ENCODE measurements at regions not wholly inside any gene's neighbourhood (a gene's known extent, or its start where the extent isn't known, plus 50 kb on each side); places are given as distances from the start of the nearest gene placed in this dataset.

- TF ChIP-seq TAF1 (IDR thresholded peaks at IDR 0.05; ENCODE audit: low read depth), result no peak
- TF ChIP-seq EP300 (IDR thresholded peaks at IDR 0.05; ENCODE audit: borderline replicate concordance), result no peak
- no peak for TF ChIP-seq REST (IDR thresholded peaks at IDR 0.05; ENCODE audit: low read depth)
- no peak for TF ChIP-seq EGR1 (IDR thresholded peaks at IDR 0.05)
- TF ChIP-seq ZBTB7A (IDR thresholded peaks at IDR 0.05; ENCODE audit: low read depth), result no peak
- TF ChIP-seq FOXM1 (IDR thresholded peaks at IDR 0.05; ENCODE audit: borderline replicate concordance, low read depth), result no peak
- no peak for TF ChIP-seq CREB1 (IDR thresholded peaks at IDR 0.05; ENCODE audit: low read depth)
- TF ChIP-seq YY1 (IDR thresholded peaks at IDR 0.05; ENCODE audit: low read depth), result no peak
- no peak for TF ChIP-seq CEBPB (IDR thresholded peaks at IDR 0.05)
- no peak for TF ChIP-seq USF1 (IDR thresholded peaks at IDR 0.05)
Measured at GRCh38 chr1:163807331-163808049, 485.7 kb downstream of the NUF2 start.

DNA sequence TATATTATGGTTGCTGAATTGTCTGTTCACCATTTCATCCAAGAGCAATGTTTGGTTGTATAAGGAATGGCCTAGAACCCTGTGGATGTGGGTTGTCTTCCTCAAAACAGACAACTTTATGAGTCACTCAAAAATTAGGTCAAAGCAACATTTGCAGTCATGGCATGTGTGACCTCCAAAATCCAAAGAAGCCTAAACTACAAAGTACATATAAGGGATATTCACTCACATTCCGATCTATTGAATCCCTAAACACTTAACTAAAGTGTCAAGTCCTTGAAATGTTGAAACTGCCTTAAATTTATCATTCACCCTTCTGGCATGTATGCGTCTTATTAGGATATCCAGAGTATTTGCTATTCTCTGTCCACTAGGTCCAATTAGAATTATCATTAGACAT is 491.5 kb downstream of the NUF2 start:
- TF ChIP-seq ZBTB7A (IDR thresholded peaks at IDR 0.05; ENCODE audit: low read depth) (no peak), EP300 (IDR thresholded peaks at IDR 0.05; ENCODE audit: borderline replicate concordance) (no peak), TEAD4 (IDR thresholded peaks at IDR 0.05) (no peak), CREB1 (IDR thresholded peaks at IDR 0.05; ENCODE audit: low read depth) (no peak), CEBPB (IDR thresholded peaks at IDR 0.05) (no peak), RAD21 (IDR thresholded peaks at IDR 0.05; ENCODE audit: low read depth) (no peak), YY1 (IDR thresholded peaks at IDR 0.05; ENCODE audit: low read depth) (no peak), MAX (IDR thresholded peaks at IDR 0.05) (no peak), REST (IDR thresholded peaks at IDR 0.05; ENCODE audit: low read depth) (no peak), FOXM1 (IDR thresholded peaks at IDR 0.05; ENCODE audit: borderline replicate concordance, low read depth) (no peak), EGR1 (IDR thresholded peaks at IDR 0.05) (no peak), NFIC (IDR thresholded peaks at IDR 0.05) (no peak), TAF1 (IDR thresholded peaks at IDR 0.05; ENCODE audit: low read depth) (no peak), USF1 (IDR thresholded peaks at IDR 0.05) (no peak), TCF12 (IDR thresholded peaks at IDR 0.05; ENCODE audit: low read depth) (no peak)

DNA sequence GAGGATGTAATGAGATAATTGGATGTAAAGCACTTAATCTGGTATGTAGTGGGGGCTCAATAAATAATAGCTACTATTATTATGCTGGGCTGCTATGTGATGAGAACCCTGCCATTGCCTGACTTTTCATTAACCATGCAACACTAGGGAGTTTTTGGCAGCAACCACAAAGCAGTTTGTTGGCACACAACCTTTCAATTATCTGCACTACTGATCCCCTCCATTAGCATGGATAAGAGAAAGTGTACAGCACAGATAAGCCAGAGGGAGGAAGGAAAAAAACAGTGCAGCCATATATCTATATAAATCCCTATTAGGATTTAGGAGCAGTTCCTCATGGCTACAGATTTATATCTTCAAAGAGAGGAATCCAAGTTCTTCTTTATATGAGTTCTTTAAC is 498.5 kb downstream of the NUF2 start:
- TF ChIP-seq CEBPB (IDR thresholded peaks at IDR 0.05), result no peak
- no peak for TF ChIP-seq TEAD4 (IDR thresholded peaks at IDR 0.05)
- no peak for TF ChIP-seq EGR1 (IDR thresholded peaks at IDR 0.05)
- TF ChIP-seq NFIC (IDR thresholded peaks at IDR 0.05), result no peak
- TF ChIP-seq EP300 (IDR thresholded peaks at IDR 0.05; ENCODE audit: borderline replicate concordance), result no peak
- no peak for TF ChIP-seq USF1 (IDR thresholded peaks at IDR 0.05)
- no peak for TF ChIP-seq TCF12 (IDR thresholded peaks at IDR 0.05; ENCODE audit: low read depth)
- TF ChIP-seq ZBTB7A (IDR thresholded peaks at IDR 0.05; ENCODE audit: low read depth), result no peak
- no peak for TF ChIP-seq TAF1 (IDR thresholded peaks at IDR 0.05; ENCODE audit: low read depth)
- TF ChIP-seq CREB1 (IDR thresholded peaks at IDR 0.05; ENCODE audit: low read depth), result no peak

- TF ChIP-seq EGR1 (IDR thresholded peaks at IDR 0.05) (no peak), FOXM1 (IDR thresholded peaks at IDR 0.05; ENCODE audit: borderline replicate concordance, low read depth) (no peak), REST (IDR thresholded peaks at IDR 0.05; ENCODE audit: low read depth) (no peak), TEAD4 (IDR thresholded peaks at IDR 0.05) (no peak), YY1 (IDR thresholded peaks at IDR 0.05; ENCODE audit: low read depth) (no peak), TCF12 (IDR thresholded peaks at IDR 0.05; ENCODE audit: low read depth) (no peak), EP300 (IDR thresholded peaks at IDR 0.05; ENCODE audit: borderline replicate concordance) (no peak), NFIC (IDR thresholded peaks at IDR 0.05) (no peak), CREB1 (IDR thresholded peaks at IDR 0.05; ENCODE audit: low read depth) (no peak), CEBPB (IDR thresholded peaks at IDR 0.05) (no peak), MAX (IDR thresholded peaks at IDR 0.05) (no peak), TAF1 (IDR thresholded peaks at IDR 0.05; ENCODE audit: low read depth) (no peak), ZBTB7A (IDR thresholded peaks at IDR 0.05; ENCODE audit: low read depth) (no peak), USF1 (IDR thresholded peaks at IDR 0.05) (no peak), RAD21 (IDR thresholded peaks at IDR 0.05; ENCODE audit: low read depth) (no peak)
Measured at GRCh38 chr1:163820766-163821165, 499.0 kb downstream of the NUF2 start.
